Stimulated activated CD4-positive, alpha-beta T cell treated with anti-CD3 and anti-CD28 coated beads, Interleukin-1b, Interleukin-23, amount 100 ng/mL, for 24 hours (primary cell): ENCODE measurements at regions not wholly inside any gene's neighbourhood (a gene's known extent, or its start where the extent isn't known, plus 50 kb on each side); places are given as distances from the start of the nearest gene placed in this dataset.
"Not testable (repeated sequence)": the region's sequence is repeated elsewhere in the genome, so short reads cannot be mapped to it uniquely, and the experiment has no call there.

ENCODE experiments used
- DNase-seq, 4 experiments: peaks; one replicate each; pipeline ENCODE4 v3.0.0-alpha.2; 2020; ENCODE audit warnings: low read depth in 4 of 4, low spot score in 1 of 4

DNA sequence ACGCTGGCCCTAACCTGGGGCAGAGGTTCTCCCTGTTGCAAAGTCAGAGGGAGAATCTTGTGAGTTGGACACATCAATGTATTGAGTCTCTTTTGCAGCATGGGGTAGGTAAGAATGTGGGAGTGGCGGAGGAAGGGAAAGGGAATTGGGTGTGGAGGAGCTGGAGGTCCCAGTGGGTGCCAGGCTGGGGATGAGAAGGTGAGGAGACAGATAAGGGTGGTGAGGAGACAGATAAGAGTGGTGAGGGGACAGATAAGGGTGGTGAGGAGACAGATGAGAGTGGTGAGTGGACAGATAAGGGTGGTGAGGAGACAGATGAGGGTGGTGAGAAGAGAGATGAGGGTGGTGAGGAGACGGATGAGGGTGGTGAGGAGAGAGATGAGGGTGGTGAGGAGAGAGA, 72.9 kb upstream of the SFSWAP start:
- DNase-seq: no peak

DNA sequence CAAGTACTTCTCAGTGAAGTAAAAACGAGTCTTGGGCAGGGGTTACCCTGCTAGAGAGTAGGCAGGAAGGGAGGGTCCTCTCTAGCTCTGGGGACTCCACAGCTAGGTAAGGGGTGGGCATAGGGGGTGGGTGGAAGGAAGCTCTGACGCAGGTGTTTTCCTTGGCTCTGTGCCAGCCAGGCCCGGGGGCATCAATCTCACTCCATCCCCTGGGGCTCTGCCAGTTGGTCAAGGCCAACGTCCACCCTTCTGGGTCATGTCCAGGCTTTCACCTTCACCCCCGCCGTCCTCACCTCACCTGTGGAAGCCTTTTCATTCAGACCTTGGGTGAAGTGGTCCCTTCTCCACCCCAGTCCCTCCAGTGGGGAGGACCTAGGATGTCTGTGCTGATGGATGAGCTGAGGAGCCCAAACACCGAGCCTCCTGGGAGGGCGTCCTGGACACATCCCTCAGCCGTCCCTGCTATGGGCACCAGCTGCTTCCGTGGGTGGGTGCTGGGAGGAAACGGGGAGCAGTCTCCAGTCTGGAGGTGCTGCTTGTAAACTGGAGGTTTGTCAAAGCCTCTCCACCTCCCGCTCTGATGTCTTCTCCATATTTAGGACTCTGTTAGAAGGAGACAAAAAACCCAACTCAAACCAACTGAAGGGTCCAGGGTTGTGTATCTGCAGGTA, 71.5 kb upstream of the SFSWAP start:
- no peak for DNase-seq

DNA sequence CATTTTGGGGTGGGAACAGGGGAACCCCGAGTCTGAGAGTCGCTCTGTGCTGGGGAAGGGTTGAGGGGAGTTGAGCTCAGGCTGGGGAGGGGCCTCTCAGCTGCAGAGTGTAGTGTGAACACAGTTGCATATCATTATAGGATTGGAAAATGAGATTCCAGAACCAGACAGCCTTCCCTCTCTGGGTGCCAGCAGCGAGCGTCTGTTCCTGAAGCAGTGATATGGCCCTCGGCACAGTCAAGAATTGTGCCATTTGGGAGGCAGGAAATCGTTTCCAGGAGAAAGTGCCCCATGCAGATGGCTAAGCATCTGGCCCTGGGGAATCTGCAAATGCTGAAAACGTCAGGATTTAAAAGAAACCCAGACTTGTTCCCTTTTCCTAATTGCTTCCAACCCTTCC, 70.4 kb upstream of the SFSWAP start:
- no peak for DNase-seq

DNA sequence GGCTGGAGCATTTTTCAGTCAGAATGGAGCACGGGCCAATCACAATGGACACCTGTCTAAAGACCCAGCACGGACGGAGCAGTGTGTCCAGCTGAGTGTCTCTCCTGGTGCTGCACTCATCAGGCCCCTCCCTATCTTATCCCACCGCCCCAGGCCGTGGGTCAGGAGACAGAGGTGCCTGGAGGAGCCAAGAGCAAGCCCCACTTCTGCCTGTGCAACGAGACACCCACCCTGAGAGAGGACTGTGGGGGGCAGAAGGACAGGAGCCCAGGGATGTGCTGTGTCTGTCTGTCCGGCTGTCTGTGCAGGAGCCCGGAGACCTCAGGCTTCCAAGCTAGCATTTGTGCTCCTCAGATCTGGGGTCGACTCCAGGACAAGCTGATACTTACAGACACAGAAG, 69.6 kb upstream of the SFSWAP start:
- DNase-seq: no peak

DNA sequence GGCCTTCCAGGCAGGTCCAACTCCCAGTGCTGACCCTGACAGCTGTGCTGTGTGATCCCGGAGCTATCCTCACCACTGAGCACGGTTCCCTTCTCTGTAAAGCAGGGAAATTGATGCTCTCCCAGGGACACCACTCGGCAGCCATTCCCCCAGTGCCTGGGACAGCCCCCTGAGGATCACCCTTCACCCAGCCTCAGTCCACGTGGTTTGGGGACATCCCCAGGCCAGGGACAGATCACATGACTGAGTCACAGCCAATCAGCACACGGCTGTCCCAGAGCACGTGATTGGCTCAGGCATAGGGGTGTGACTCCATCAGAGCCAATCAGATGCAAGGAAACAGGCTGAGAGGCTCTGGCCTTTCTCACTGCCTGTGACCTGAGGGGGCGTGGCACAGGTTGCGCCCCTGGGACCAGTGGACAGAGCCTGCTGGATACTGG, 68.8 kb upstream of the SFSWAP start:
- peak in 1 of 4 experiments; percentile 4 for DNase-seq

DNA sequence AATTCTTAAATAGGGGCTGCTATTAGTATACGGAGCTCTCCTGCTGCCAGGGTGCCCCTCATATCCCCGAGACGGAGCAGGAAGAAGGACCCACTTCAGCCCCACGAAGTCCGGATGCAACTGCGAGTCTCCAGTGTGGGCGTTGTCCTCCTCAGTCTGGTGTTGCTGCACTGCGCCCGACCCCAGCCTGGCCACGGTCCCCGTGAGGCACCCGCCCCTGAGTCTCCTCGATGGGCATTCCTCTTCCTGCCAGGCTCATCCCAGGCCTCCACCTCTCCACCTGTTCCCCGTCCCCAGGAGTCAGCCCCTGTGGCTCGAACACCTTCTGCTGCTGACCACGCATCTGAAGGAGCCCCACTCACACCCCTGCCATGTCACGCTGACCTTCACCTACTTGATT, 68.1 kb upstream of the SFSWAP start:
- no peak for DNase-seq

DNA sequence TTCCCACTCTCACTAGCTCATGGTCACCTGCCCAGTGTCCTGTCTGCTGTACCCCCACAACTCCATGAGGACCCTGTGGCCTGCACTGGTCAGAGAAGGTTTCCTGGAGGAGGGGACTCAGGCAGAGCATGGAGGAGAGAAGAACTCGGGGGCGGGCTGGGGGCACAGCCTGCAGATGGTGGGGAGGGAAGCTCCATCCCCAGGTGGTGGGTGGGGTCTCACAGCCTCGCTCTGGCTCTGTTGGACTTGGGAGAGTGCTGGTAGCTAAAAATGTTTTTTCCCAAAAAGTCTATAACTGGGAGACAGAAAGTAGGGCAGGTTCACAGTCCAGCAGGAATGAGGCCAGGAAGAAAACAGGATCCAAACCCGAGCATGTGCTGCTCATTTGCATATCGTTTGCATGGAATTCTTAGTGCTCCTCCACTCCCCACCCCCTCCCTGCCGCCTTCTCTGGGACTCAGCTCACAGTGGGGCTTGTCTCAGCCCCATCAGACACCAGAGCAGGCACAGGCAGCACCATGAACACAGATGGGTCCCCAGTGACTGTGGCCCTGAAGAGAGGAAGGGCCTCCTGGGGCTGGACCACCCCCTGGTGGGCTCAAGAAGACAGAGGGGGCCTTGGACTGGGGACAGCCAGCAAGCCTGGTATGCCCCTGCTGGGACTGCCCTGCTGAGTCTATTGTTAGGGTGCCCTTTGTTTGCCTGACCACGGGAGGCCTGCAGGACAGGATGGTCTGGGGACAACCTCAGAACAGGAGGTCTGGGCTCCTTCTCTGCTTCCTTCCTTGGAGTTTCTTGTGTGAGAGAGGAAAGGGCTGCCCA, 67.0 kb upstream of the SFSWAP start:
- no peak for DNase-seq

DNA sequence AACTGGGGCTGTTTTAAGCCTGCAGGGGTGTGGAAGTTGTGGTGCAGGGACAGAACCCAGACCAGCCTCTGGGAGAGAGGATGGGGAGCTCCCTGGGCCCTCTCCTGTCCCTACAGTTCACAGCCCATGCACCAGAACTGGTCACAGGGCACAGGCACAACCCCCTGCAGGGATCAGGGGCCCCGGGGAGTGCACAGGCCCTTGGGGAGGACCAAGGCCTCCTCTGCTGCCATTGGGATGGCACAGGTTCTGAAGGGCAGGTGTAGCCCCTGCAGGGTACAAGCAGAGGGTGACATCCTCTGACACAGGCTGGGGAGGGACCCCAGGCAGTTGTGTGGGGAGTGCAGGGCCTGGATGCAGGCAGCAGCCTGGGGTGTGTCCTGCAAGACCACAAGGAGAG, 66.4 kb upstream of the SFSWAP start:
- DNase-seq: no peak

DNA sequence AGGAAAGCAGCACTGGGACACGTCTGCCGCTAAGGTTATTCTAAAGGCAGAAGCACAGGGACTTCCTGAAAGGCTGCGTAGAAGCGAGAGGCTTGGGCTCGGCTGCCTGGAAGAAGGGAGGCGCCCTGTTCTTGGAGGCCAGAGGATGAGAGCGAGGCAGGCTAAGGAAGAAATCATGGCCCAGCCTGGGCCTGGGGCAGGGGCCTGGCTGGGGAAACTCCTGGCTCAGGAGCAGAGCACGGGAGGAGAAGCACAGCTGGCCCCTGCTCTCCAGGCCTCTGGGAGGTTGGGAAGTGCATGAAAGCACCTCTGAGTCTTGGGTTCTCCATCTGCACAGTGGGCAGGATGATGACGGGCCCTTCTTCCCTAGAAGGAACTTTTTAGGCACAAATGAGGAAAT, 66.0 kb upstream of the SFSWAP start:
- DNase-seq: not testable (repeated sequence)

DNA sequence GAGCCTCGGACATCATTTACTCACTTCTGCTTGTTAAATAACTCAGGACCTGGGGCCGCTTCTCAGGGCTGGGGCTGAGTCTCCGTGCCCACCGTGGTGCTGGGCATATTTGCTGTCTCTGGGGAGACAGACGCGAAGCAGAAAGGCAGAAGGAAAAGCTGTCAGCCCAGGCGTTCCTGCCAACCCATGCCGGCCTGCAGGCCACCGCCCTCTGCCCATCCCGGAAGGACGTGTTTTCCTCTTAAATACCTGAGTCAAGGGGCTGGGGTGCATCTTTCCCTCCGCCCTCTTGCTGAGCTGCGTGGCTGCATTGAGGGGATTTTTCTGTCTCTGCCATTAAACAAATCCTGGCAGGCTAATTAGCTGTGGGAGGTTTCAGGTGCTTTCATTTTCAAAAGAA, 65.3 kb upstream of the SFSWAP start:
- DNase-seq: not testable (repeated sequence)

DNA sequence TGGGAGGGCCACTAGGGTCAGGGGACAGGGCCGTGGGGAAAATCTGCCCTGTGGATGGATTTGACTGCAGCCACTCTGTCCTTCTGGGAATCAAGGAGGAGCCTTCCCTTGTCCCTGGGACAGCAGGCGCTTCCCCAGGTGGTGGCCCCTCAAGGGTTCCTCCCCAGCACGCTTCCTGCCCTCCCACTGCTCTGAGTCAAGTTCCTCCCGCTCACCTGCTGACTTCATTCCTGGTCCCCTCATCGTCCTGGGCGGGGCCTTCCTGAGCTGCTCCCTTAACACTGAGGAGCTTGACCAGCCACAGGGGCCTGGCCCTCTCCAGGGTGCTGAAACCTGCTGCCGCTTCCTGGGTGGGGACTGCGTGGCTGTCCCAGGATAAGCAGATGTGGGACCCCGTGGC, 64.4 kb upstream of the SFSWAP start:
- not testable (repeated sequence) for DNase-seq

DNA sequence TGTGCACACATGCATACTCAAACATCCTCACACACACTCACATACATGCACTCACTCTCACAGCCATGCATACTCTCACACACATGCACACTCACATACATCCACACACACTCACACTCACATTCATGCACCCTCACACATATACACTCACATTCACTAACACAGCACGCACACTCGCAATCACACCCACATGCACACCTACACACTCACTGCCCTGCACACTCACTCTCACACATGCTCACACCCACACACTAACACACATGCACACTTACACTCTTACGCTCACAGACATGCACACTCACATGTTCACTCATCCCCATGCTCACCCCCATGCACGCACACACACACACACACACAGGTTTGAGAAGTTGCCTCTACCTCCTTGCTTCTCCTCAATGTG, 63.2 kb upstream of the SFSWAP start:
- DNase-seq: no peak

DNA sequence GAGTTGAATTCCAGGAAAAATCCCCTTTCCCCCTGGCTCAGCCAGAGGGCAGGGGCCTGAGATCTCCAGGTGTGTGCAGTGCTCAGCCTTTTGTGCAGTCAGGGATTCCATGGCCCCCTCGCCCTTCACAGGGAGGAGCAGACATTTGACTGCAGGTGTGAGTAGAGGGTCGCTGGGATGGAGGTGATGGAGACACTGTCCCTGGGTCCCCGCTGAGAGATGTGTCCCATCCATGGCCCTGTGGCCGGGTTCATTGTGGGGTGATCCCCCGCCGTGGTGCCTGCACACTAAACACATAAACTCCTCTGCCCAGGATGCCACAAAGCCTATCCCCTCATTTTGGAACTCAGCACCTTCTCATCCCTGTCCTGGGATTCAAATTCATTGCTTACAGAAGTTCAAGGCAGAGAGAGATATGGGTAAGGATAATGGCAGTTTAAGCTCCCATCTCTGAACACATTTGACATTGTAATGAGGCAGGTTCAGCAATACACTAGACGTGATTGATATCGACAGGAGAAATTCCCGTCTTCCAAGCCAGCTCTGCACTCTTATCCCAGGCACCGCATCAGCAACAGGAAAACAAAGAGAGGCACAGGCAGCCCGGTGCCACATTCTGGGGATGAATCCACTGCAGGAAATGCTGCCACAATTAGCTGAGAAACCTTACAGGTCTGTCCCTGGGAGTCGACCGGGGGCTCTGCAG, 55.3 kb upstream of the SFSWAP start:
- not testable (repeated sequence) for DNase-seq

DNA sequence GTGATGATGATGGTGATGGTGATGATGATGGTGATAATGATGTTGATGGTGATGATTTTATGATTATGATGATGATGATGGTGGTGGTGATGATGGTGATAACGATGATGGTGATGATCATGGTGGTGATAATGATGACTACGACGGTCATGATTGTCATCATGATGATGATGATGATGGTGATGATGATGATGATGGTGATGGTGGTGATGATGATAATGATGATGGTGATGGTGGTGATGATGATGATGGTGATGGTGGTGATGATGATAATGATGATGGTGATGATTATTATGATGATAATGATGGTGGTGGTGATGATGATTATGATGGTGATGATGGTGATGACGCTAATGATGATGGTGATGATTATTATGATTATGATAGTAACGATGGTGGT, 54.1 kb upstream of the SFSWAP start:
- not testable (repeated sequence) for DNase-seq

DNA sequence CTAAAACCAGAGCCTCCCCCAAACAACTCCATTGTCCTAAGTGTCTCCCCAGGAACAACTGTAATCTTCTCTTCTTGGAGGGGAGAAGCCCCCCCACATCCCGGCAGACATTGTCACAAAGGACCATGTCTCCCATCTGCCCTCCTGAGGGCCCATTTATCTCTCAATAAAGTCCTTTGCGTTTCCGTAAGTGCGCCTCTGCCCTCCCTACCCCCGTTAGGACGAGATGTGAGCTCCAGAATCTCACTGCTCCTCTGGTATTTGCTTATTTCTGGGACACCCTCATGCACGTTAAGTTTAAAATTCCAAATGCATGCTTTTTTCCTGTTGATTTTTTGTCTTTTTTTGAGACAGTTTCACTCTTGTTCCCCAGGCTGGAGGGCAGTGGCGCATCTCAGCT, 52.3 kb upstream of the SFSWAP start:
- not testable (repeated sequence) for DNase-seq

DNA sequence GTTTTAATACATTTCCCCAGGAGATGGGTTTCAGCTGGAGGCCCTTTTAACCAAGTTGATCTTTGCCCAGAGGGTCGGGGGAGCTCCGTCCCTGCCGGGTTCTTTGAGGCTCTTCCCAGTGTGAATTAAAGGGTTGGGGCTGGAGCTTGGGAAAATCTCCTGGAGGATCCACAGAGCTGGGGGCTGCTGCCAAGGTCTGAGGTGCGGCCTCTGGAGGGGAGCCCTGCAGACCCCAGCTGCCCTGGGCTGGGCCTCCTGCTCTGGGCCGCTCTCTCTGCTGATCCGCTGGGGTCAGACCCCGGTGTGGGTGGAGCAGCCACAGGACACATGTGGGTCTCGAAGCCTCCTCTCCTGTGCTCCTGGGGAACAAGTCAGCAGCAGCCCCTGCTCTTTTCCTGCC, 51.4 kb upstream of the SFSWAP start:
- DNase-seq: not testable (repeated sequence)

DNA sequence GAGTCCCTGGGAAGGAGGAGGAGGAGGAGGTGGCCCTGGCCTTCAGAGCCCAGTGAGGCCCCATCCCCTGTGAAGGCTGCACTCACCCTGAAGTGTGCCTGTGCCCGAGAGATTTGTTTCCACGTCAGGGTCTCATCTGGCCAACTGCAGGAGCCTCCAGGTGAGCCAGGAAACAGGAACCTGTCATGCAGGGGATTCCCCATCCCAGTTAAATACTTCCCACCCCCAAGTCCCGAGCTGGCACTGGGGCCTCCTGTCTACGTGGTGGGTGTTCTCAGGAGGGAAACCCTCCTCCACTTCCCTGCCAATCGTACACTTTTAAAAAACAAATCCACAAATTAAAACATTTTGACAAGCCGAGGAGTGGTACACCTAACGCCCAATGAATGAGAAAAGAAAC, 50.9 kb upstream of the SFSWAP start:
- not testable (repeated sequence) for DNase-seq

DNA sequence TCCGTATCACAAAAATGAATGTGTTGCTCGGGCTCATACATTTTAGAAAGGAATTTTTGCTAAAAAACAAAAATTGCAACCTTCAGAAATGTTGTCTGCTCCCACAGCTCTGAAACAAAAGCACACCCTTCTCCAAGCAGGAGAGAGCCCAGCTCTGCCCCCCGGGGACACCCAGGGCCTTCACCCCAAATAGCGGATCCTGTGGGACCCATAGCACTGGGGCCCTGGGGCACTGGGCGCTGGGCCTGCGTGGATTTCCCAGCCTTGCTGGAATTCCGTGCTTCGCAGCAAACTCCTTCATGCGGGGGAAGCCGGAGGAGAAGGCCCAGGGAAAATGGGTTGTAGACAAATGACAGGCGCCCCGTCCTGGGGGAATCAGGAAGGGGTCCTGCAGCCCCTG, 50.5 kb upstream of the SFSWAP start:
- not testable (repeated sequence) for DNase-seq
